ENCODE measurements at regions not wholly inside any gene's neighbourhood (a gene's known extent, or its start where the extent isn't known, plus 50 kb on each side); places are given as distances from the start of the nearest gene placed in this dataset.
"Not testable (repeated sequence)": the region's sequence is repeated elsewhere in the genome, so short reads cannot be mapped to it uniquely, and the experiment has no call there.

GRCh38 chr20:30951088-30951487 lies 306.4 kb upstream of the DEFB115 start:
- not testable (repeated sequence) for TF ChIP-seq POLR2A (IDR thresholded peaks at IDR 0.05; ENCODE audit: low read length); GATA1 (IDR thresholded peaks at IDR 0.05; ENCODE audit: low read depth, low read length)

Data from erythroblast (primary cell).